ENCODE measurements at regions not wholly inside any gene's neighbourhood (a gene's known extent, or its start where the extent isn't known, plus 50 kb on each side); places are given as distances from the start of the nearest gene placed in this dataset.

DNA sequence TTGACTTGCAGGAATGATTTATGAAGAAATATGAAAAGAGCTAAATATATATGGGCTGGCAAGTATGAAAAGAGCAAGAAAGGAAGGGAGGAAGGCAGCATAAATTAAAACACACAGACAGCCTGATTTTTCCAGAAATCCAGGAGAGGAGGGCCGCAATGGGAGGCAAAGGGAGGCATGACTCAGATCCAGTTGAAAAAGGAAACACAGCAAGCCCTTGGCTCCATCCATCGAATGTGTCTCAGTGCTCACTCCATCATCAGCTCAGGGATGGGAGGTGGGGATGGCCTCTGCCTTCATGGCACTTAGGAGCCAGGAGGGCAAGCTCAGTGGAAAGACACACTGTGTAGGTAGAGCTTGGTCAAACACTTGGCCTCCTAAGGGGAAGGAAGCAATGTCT is 75.7 kb upstream of the PDZD8 start:
- TF ChIP-seq, protein P1, sequence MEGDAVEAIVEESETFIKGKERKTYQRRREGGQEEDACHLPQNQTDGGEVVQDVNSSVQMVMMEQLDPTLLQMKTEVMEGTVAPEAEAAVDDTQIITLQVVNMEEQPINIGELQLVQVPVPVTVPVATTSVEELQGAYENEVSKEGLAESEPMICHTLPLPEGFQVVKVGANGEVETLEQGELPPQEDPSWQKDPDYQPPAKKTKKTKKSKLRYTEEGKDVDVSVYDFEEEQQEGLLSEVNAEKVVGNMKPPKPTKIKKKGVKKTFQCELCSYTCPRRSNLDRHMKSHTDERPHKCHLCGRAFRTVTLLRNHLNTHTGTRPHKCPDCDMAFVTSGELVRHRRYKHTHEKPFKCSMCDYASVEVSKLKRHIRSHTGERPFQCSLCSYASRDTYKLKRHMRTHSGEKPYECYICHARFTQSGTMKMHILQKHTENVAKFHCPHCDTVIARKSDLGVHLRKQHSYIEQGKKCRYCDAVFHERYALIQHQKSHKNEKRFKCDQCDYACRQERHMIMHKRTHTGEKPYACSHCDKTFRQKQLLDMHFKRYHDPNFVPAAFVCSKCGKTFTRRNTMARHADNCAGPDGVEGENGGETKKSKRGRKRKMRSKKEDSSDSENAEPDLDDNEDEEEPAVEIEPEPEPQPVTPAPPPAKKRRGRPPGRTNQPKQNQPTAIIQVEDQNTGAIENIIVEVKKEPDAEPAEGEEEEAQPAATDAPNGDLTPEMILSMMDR (IDR thresholded peaks at IDR 0.05), result no peak
- no peak for TF ChIP-seq POLR2AphosphoS5 (IDR thresholded peaks at IDR 0.05; ENCODE audit: low read depth, low read length)
- TF ChIP-seq, protein P2, sequence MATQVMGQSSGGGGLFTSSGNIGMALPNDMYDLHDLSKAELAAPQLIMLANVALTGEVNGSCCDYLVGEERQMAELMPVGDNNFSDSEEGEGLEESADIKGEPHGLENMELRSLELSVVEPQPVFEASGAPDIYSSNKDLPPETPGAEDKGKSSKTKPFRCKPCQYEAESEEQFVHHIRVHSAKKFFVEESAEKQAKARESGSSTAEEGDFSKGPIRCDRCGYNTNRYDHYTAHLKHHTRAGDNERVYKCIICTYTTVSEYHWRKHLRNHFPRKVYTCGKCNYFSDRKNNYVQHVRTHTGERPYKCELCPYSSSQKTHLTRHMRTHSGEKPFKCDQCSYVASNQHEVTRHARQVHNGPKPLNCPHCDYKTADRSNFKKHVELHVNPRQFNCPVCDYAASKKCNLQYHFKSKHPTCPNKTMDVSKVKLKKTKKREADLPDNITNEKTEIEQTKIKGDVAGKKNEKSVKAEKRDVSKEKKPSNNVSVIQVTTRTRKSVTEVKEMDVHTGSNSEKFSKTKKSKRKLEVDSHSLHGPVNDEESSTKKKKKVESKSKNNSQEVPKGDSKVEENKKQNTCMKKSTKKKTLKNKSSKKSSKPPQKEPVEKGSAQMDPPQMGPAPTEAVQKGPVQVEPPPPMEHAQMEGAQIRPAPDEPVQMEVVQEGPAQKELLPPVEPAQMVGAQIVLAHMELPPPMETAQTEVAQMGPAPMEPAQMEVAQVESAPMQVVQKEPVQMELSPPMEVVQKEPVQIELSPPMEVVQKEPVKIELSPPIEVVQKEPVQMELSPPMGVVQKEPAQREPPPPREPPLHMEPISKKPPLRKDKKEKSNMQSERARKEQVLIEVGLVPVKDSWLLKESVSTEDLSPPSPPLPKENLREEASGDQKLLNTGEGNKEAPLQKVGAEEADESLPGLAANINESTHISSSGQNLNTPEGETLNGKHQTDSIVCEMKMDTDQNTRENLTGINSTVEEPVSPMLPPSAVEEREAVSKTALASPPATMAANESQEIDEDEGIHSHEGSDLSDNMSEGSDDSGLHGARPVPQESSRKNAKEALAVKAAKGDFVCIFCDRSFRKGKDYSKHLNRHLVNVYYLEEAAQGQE (IDR thresholded peaks at IDR 0.05; ENCODE audit: insufficient read depth in 1 of 2, low read depth in 2 of 2, low read length in 1 of 2), result no peak
- TF ChIP-seq TCF7L2 (IDR thresholded peaks at IDR 0.05; ENCODE audit: low read depth, low read length), result no peak
